Hematopoietic multipotent progenitor cell treated with erythropoietin and hydrocortisone succinate and interleukin-3 and kit ligand, for 4 days (in vitro differentiated cells): ENCODE measurements at regions not wholly inside any gene's neighbourhood (a gene's known extent, or its start where the extent isn't known, plus 50 kb on each side); places are given as distances from the start of the nearest gene placed in this dataset.
A peak's percentile ranks its signal among the peaks of the same experiment; 100 is the strongest.

Experiments used
- DNase-seq: peaks from one replicate; pipeline ENCODE4 v3.0.0-alpha.2; 2015

DNA sequence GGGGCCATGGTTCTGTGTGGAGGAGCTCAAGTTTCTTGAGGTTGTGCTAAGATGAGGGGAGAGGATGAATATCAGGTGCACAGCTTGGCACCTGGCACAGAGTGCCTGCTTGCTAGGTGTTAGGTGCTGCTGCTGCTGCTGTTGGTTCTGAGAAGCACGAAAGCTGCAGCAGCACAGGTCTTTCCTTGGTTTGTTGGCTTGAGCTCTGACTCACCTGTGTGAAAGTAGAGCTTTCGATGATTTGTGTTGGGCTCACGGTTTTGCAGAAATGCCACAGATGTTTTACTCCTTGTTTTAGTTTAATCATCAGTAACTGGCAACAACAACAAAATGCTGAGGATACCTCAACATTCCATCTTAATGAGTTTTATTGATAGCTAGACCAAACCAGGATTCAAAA is 221.6 kb downstream of the BRINP2 start:
- no peak for DNase-seq

DNA sequence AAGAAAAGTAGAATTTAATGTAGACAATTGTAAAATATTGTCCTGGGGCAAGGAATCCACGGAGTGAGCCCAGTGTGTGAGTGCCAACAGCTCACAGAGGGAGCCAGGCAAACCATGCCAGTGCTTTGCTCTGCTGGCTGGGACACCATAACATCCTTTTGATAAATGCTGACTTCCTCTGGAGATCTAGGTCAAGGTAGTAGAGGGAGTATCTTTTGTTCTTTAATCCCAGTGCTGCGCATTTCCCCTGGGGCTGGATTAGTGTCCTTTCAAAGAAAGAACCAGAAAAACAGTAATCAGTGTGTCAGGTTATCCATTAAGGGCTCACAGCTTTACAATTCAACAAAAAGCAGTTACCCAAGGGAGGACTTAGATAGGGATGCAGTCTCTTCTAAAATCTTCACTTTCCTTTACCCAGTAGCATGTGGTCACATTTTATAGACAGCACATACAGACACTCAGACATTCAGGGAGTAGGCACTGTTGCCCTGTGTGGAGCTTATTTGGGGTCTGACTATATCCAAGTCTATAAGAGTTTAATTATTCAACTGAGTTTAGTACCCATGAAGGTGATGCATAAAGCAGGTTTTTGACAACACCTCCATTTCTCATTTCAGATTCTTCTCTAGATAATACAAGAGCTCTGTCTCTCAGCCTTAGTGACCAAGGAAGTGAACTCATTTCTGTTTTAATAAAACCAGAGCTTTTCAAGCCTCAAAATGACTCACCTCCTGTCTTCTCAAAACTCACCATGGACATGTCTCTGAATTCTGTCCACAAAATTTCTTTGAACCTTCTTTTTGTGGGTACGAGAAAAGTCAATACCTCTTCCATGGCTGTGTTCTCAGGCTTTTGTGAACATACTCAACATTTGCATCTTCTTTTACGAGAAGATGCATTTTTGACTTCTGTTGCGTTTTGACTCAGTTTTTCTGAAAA is 215.3 kb downstream of the BRINP2 start:
- no peak for DNase-seq

DNA sequence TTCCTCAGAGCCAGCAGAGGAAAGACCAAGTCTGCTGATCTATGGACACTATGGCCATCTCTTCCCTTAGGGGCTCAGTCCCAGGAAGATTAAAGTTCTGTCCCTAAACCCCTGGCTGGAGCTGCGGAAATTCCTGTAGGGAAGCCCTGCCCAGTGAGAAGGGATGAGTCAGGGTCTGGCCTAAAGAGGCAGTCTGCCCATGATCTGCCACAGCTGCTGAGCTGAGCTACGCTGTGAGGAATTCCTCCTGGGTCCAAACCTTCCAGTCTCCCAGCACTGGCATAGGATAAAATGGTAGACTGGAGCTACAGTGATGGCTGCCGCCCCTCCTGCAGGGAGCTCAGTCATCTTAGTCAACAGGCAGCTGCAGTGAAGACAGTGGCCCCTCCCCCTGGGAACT is 213.7 kb downstream of the BRINP2 start:
- DNase-seq = no peak

DNA sequence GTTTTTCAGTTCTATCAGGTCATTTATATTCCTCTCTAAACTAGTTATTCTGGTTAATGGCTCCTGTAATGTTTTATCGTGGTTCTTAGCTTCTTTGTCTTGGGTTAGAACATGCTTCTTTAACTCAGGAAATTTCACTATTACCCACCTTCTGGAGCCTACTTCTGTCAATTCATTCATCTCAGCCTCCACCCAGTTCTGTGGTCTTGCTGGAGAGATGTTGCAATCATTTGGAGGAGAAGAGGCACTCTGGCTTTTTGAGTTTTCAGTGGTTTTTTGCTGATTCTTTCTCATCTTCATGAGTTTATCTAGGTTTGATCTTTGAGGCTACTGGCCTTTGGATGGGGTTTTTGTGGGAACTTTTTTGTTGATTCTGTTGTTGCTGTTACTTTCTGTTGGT is 213.0 kb downstream of the BRINP2 start:
- peak; percentile 10 for DNase-seq

DNA sequence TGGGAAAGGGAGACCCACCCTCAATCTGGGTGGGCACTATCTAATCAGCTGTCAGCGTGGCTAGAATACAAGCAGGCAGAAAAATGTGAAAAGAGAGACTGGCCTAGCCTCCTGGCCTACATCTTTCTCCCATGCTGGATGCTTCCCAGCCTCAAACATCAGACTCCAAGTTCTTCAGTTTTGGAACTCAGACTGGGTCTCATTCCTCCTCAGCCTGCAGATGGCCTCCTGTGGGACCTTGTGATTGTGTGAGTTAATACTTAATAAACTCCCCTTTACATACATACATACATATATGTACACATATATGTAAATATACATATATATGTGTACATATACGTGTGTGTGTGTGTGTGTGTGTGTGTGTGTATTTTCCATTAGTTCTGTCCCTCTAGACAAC is 207.1 kb downstream of the BRINP2 start:
- DNase-seq = no peak

DNA sequence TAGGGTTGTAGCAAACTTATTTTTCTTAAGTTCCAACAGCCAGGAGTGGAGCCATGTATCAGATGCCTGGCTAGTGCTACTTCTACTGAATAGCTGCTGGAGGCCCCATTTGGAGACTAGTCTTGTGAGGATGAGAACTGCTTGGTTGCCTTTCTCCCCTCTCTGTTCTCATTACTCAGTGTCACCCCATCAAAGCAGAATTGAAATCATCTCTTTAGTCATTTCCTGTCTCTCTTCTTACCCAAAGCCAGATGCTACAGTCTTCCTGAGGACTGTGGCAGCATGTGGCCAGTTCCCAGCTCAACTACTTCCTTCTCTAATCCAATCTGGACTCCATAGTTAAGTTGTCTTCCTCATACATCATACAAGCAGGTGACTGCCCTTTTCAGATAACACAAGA is 197.5 kb downstream of the BRINP2 start:
- no peak for DNase-seq

DNA sequence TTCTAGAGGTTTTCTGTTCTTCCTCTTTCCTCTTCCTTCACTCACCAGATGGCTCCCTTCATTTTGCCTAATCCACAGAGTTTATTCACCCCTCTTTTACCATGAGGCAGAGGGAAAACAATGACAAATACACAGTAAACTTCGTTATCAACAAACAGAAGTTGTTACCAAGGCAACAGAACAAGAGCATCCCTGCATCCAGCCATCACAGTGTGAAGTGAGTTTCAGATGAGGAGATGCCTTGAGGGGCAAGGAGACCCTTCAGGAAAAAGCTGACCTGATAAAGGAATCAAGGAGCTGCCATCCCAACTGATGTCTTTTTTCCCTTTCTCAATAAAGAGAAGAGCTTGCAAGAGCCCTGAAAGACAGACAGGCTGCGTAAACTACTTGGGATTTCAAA is 195.3 kb downstream of the BRINP2 start:
- no peak for DNase-seq

DNA sequence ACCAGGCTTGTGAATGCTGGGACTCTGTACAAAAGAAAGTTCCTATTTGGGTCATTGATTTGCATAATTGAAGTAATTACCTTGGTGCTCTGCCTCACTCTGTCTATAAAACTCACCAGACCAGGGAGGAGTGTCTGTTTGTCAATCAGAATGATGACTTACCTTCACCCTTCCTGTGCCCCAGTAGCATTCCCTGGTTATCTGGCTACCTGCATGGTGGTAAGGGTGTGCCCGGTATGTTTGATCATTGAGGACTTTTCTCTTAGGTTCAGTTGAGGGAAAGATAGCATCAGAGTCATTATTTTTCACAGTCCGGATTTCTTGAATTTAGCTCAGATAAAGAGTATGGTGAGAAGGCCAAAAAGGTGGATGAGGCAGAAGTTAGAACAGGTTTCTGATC is 190.0 kb downstream of the BRINP2 start:
- DNase-seq = no peak

DNA sequence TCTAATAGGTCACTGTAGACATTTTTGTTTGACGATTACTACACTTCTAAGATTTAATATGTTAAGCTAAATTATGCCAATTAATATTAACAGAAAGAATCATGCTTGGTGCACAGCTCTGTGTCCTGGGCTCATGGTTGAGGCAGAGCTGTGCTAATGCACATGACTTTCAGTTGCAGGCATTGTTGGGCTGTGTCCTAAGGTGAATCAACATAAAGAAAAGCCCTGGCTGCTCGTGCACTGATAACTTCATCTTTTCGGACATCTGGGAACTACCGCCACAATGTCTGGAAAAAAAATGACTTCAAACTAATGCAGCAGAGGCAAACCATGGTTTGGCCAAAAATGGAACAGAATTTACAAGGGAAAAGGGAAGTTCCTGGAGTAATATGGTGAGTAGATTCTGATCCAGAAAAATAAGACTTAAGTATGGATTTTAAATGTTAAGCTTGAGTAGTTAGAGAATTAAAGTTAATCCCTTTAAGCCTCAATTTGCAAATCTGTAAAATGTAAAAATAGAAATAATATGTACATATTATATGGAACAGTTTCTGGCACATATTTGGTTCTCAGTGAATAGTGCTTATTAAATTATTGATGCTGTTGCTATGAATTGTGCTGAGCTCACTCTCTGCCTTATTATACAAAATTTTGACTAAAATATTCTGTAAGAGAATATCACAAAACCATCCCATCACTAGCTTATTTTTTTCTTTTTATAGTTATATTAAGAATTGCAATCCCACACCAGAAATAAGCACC is 186.1 kb downstream of the BRINP2 start:
- no peak for DNase-seq

DNA sequence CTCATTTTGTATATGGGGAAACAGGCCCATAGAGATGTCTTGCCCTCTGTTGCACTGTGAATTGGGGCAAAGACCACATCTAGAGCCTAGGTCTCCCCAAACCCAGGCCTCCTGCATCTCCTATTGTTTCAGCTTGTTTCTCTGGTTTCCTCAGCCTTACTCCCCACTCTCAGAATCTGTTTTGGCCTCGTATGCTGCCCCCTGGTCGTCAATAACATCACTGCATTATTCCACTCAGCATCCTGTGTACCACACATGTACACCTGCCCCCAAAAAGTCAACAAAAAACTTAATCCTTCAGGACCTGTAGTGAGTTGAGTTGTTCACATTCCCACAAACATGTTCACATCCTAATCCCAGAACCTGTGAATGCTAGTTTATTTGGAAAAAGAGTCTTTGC is 184.8 kb downstream of the BRINP2 start:
- DNase-seq = peak; percentile 2

DNA sequence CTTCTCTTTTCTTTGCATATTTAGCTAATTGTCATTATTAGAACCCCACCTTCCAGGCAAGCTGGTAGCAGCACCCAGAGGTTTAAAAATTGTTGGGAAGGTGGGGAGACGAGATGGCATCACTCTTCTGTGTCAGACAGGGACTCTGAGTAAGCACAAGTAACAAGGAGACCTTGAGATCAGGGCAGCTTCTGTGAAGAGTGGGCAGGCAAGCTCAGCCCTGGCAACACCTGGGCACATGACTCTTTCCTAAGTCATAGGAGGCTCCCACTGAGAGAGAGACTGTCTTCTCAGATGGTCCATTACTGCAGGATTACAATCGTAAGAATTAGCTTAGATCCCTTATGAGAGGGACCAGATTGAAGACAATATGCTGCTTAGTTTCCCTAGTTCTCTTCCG is 183.5 kb downstream of the BRINP2 start:
- DNase-seq = no peak

DNA sequence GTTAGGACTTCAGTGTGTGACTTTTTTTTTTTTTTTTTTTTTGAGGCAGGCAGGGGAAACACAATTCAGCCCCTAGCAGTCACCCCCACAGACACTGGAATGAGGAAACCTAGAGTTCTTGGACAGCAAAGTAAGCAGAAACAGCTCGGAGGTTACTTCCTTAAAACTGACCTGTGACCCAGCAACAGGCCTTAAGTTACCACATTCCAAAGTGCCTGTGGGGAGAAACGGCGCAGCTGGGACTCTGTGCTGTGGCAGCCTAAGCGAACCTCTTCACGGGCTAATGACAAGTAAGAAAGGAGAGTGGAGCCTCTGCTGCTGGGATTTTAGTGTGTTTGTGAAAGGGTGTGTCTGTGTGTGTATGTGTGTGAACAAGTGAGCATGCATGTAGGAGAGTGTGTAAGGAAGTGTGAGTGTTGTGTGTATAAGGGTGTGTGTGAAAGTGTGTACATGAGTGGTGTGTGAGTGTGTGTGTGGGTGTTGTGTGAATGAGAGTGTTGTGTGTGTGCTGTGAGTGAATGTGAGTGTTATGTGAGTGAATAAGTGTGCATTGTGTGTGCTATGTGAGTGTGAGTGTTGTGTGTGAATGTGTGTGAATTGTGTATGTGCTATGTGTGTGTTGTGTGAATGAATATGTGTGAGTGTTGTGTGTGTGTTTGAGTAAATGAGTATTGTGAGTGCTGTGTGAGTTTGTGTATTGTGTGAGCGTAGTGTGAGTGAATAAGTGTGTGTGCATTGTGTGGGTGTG is 180.8 kb downstream of the BRINP2 start:
- DNase-seq = peak; percentile 4

DNA sequence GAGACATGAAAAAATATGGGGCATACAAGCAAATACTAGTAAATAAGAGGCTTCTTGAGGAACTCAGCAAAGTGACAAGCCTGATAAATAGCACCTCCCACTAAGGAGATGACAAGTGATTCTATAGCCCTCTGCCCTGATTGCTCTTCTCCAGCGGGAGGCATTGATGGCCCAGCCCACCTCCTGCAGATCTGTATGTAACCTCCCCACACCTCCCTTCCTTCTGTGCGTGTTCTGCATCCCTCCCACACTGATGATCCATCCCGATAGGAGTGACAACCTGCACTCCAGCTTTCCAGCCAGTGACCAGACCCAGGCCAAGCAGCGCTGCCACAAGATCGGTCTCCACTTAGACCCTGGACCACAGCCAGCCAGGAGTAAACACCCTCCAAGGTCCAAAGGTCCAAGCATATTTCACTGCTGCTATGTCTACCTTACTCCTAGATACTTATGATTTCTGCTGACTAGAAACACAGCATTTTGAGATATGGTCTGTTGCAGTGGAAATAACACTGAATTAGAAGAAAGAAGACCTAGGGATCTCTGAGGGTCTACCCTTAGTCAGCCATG is 176.1 kb downstream of the BRINP2 start:
- DNase-seq = no peak

DNA sequence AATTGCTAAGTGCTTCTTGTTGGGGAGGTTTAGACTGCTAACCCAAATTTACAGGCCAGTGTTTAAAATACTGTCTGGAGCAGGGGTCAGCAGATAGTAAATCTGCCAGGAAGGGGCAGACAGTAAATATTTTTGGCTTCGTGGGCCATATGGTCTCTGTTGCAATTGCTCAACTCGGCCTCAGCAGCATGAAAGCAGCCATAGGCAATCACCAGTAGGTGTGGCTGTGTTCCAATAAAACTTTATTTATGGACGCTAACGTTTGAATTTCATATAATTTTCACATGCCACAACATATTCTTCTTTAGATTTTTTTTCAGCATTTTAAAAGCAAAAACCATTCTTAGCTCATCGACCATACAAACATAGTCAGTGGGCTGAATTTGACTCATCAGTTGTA is 172.7 kb downstream of the BRINP2 start:
- DNase-seq = no peak

DNA sequence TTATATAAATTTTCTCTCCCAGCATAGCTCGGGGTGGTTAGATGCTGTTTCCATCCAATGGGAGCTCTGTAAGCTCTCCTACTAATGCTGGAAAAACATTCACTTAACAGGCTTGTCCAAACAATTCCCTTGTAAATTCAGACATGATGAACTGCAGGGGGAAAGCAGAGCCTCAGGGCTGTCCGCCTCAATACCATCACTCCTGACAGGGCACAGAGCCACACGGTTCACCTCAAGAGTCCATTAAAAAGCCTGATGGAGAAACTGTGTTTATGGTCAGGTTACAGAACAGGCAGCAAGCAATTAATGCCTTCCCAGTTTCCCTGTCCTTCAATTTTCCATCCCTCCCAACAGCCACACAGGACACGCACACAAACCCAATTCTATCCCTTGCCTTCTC is 171.0 kb downstream of the BRINP2 start:
- no peak for DNase-seq

DNA sequence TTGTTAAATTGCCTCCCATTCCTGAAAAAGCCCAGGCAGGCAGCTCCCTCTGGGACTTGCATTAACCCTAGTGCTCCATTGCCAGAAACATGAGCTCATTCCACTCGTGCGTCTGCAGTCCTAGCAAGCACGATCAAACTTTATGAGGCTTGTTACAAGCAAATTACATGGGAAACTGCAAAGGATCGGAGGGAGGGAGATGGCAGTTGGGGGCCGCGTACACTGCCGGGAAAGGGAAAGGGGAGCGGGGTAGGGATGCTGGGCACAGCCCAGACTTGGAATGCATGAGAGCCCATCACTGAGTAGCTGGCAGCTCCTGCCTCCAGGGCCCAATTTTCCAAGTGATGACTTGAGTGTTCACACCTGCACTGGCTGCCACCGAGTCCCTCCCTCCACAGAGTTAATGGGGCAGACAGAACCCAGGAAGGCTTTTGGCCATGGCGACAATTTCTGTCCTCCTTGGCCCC is 169.9 kb downstream of the BRINP2 start:
- no peak for DNase-seq

DNA sequence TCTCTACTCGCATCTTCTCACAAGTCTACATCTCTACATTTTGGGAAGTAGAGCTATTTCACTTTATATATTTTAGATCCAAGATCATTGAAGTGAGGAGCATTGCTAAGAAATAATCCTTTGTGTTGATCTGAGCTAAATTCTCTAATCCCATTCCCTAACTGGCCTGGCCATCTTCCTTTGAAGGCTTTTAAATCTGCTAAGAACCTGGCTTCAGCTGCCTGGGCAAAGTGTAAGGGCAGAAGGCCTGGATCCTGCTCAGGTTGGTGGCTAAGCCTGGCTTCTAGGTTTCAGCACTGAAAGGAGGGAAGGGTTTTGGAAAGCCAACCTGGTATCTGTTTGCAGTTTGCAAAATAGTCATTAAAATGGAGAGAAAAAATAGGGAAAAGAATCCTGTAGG is 167.6 kb downstream of the BRINP2 start:
- no peak for DNase-seq

DNA sequence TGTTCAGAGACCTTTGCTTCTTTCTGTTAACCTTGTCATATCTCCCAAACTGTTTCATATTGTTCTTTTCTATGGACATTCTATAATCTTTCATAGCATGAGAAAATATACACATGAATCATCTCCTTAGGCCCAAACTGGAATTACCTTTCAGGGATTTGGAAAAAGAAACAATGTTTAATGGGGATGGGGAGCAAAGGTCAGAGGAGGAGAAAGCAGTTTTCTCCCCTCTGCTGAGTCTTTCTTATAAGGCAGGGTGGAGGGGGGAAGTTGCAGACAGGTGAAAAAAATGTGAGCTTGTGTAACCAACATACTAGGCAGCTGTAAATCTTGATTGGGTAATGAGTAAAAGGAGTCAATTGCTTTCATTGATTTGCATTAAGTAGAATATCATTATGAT is 164.1 kb downstream of the BRINP2 start:
- DNase-seq = no peak

DNA sequence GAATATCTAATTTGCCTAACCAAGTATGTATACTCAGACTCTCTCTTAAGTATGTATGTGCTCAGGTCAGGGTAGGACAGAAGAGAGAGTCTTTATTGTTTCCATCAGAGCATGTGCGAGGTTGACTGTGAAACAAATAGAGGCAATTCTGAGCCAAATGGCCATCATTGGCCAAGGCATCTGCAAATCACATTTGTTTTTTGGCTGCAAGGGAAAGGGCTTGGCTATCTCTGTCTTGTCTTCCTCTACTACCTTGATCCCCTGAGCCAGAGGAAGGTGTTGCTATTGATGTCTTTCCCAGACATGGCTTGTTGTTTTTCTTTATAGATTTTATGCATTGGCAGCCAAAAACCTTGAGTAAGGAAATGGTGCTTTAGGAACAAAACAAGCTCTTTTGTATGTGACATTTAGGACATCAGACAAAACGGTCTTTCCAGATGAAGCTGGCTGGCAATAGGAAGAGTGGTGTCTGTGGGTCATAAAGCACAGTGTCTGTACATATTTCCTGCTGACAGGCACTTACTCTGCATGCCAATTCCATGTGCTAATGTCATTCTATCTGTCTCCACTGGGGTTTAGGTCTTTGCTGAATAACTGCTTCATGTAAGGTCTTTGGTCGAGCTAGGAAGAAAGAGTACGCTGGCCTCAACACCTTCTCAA is 163.3 kb downstream of the BRINP2 start:
- no peak for DNase-seq
